DMS153 treated with DMSO at 0.1 percent for 48 hours (cell line): ENCODE measurements at regions not wholly inside any gene's neighbourhood (a gene's known extent, or its start where the extent isn't known, plus 50 kb on each side); places are given as distances from the start of the nearest gene placed in this dataset.
A peak's percentile ranks its signal among the peaks of the same experiment; 100 is the strongest.

Experiments used
- DNase-seq: peaks from one replicate; lab custom pipeline; 2025; ENCODE audit not compliant: unreplicated experiment; lab: John Stamatoyannopoulos, UW

DNA sequence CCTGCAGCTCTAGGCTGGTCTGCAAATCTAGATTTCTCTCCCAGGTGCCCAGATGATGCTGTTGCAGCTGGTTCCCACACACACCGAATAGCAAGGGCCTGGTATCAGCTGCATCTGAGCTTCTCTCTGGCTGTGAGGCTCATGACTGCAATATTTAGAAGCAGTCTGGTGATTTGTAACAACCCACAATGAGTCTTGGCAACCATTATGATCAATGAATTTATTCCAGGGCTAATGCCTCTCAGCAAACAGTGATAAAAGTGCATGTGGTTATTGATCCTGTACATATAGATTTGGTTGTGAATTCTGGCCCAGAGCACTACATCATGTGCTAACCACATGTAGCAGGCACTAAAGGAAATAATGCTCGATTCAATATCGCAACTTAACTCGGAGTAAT, 114.3 kb downstream of the ASCL4 start:
- DNase-seq, result no peak

GRCh38 chr12:107891967-107892366, 117.5 kb downstream of the ASCL4 start:
- DNase-seq, result no peak

GRCh38 chr12:107894589-107894988, 120.1 kb downstream of the ASCL4 start:
- DNase-seq, result no peak

DNA sequence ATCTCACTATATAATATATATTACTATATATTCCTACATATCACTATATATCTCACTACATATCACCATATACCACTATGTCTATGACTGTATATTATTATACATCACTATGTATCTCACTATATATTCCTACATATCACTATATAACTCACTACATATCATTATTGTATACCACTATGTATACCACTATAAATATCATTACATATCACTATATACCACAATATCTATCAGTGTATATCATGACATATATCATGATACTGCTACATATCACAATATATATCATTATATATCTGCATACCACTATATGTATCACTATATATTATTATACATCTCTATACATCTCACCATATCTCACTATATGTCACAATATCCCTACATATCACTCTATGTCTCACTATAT, 121.5 kb downstream of the ASCL4 start:
- DNase-seq, result no peak

DNA sequence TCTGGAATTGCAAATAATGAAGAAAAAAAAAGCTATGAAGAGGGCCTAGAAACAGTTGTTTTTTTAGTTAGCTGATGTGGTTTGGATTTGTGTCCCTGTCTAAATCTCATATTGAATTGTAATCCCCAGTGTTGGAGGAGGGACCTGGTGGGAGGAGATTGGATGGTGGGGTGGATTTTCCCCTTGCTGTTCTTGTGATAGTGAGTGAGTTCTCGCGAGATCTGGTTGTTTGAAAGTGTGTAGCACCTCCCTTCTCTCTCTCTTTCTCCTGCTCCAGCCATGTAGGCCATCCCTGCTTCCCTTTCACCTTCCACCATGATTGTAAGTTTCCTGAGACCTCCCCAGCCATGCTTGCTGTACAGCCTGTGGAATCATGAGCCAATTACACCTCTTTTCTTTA, 126.1 kb downstream of the ASCL4 start:
- no peak for DNase-seq

- DNase-seq, result peak; percentile 45
Observed at GRCh38 chr12:107903341-107904061, 129.0 kb downstream of the ASCL4 start.

- DNase-seq, result no peak
Observed at GRCh38 chr12:107906707-107907106, 132.2 kb downstream of the ASCL4 start.

- no peak for DNase-seq
Observed at GRCh38 chr12:107912421-107913004, 138.0 kb downstream of the ASCL4 start.

DNA sequence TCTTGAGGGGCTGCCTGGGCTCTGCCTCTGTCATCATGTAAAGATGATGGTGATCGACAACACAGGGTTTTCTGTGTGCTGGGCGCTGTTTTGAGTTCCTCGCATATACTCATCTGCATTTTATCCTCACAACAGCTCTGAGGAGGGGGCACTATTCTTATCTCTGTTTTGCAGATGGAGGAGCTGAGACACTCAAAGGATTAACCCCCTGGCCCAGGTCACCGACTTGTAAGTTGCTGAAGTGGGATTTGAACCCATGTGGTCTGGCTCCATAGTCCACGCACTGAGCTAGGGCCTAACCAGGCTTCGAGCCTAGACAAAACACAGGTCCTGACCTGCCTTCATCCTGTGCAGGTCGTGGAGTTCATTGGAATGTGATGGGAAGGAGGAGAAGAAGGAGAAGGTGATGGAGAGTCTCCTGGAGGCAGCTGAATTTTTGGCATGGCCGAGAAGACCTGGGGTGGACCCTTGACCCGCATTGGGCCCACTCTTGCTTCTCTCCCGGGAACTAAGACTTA, 140.0 kb downstream of the ASCL4 start:
- no peak for DNase-seq

DNA sequence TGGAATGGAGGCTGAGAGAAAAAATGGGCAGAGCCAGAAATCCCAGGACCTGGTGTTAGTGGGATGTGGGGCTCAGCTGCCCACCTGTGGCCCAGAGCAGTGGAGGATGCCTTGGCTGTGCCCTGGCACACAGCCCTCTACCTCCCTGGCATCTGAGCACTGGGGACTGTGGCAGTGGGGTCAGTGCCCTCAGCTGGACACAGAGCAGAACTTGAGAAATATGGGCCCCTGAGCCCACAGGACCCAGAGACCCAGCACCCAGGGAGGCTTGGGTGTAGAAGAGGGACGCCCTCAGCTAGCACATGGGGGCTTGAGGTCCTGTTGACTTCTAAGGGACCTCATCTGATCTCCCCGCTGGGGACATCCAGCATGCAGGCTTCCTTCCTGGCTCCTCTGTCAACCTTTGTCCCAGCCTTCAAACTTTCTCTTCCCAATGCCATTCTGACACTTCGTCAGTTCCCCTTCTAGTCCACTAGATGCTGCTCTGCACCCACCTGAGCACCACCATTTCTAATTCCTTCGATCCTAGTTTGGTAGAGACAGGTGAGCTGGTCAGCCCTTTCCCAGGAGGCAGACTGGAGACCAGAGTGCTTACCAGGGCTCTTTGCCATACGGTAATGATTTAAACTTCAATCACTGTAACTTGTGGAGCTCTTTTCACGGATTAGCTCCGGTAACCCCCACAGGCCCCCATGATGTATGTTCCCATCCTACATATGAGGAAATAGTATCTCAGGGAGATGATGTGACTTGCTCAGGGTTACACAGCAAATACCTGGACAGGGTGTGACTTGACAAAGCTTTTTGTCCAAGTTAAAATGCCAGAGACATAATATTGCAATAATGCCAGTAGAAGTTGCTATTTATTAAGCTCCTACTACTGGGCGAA, 143.7 kb downstream of the ASCL4 start:
- no peak for DNase-seq

DNA sequence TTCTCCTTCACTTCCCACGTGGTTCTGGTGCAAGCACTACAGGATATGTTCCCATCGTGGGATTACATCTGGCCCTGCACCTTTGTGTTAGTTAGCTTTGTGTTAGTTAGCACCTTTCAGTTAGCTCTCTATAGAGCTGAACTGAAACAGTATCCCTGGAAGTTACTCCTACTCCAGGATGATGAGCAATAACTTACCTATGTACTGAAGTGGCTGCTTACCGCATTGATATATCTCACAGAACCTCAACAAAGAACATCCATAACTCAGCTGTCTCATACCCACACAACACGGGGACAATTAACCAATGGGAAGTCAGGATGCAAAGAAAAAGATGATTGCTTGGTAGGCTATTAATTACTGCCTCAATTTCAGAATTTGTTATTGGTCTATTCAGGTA, 146.6 kb downstream of the ASCL4 start:
- DNase-seq, result no peak

DNA sequence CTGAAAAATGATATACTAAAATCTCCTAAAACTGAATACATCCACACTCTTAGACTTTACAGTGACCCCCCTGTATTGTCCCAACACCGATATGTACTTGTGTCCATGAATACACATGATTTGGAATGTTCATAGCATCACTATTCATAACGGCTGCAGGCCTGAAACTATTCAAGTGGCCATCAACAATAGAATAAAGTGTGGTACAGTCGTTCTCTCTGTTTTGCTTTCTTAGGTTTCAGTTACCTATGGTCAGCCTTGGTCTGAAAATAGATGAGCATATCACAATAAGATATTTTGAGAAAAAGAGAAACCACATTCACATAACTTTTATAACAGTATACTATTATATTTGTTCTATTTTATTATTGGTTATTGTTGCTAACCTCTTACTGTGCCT, 150.6 kb downstream of the ASCL4 start:
- DNase-seq, result no peak

GRCh38 chr12:107929436-107929835, 154.9 kb downstream of the ASCL4 start:
- DNase-seq, result no peak

- DNase-seq, result no peak
Observed at GRCh38 chr12:107931761-107932160, 157.3 kb downstream of the ASCL4 start.

GRCh38 chr12:107938446-107938845, 163.9 kb downstream of the ASCL4 start:
- DNase-seq, result no peak

GRCh38 chr12:107948391-107948945, 174.0 kb downstream of the ASCL4 start:
- DNase-seq, result no peak

GRCh38 chr12:107951024-107951423, 176.5 kb downstream of the ASCL4 start:
- no peak for DNase-seq

- no peak for DNase-seq
Observed at GRCh38 chr12:107955966-107956643, 173.0 kb upstream of the WSCD2 start.

DNA sequence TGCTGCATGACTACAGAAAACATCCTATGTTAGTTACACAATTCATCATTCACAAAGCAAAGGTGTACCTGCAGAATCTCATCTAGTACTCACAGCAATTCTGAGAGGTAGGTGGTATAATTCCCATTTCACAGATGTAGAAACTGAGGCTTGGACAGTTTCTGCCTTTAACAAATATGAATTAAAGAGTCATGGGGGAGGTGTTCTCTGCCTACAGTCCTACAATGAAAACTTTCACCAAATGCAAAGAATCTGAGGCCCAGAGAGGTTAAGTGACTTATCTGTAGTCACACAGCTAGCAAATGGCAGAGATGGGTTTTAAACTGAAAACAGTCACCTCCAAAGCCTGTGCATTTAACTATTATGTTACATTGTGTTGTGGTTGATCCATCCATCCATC, 171.6 kb upstream of the WSCD2 start:
- no peak for DNase-seq

DNA sequence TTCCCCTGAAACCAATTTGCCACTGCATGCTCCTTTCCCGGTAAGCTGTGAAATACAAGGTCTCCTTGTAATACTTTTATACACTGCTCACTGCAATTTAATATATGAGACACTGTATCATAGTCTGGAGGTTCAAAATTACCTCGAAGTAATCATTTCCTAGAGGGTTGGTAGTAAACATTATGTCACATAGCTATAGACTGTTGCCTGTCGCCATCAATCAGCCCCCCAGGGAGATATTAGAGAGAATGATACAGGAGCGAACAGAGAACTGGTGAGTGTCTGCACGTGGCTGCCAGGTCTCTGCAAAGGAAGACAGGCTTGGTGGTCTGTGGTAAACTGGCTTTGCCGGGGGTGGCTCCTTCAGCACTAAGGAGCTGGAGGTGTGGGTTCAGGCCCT, 165.5 kb upstream of the WSCD2 start:
- no peak for DNase-seq

DNA sequence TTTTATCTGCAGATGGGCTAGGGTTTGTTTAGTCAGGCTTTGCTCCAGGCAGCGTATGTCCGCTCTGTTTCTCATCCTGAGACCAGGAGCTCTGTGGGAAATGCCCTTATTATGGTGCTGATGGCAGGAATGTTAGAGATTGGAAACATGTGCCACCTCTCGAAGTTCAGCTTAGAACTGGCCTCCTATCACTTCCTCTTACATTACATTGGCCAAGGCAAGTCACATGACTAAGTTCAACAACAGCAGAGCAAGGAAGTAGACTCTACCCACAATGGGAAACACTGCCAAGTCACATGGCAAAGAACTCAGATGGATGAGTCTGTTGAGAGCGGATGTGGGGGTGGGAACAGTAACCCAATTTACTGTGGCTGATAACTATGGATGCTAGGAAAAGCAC, 161.9 kb upstream of the WSCD2 start:
- DNase-seq, result no peak
